ENCODE measurements at regions not wholly inside any gene's neighbourhood (a gene's known extent, or its start where the extent isn't known, plus 50 kb on each side); places are given as distances from the start of the nearest gene placed in this dataset.

DNA sequence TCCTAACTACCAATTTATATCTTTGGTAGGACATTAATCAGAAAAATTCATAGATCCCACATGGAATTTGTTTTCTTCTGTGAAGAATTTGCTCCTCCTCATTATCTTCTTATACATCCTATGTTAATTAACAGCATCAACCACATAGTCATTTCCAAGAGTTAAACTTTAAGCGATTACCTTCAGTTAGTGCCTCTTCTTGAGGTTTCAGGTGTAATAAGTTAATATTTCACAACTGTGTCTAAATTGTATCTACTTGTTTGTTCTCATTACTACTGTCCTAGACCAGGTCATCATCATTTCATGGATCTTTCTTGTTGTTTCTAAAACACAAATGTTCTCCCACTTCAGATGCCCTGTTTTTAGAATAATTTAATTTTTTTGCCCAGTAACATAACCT, 457.9 kb downstream of the FAT4 start:
- TF ChIP-seq, protein P1, sequence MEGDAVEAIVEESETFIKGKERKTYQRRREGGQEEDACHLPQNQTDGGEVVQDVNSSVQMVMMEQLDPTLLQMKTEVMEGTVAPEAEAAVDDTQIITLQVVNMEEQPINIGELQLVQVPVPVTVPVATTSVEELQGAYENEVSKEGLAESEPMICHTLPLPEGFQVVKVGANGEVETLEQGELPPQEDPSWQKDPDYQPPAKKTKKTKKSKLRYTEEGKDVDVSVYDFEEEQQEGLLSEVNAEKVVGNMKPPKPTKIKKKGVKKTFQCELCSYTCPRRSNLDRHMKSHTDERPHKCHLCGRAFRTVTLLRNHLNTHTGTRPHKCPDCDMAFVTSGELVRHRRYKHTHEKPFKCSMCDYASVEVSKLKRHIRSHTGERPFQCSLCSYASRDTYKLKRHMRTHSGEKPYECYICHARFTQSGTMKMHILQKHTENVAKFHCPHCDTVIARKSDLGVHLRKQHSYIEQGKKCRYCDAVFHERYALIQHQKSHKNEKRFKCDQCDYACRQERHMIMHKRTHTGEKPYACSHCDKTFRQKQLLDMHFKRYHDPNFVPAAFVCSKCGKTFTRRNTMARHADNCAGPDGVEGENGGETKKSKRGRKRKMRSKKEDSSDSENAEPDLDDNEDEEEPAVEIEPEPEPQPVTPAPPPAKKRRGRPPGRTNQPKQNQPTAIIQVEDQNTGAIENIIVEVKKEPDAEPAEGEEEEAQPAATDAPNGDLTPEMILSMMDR (IDR thresholded peaks at IDR 0.05; ENCODE audit: borderline replicate concordance, extremely low read depth, low read length, poor library complexity, severe bottlenecking) = no peak
- no peak for TF ChIP-seq EZH2 (IDR thresholded peaks at IDR 0.05; ENCODE audit: borderline replicate concordance, low read depth, low read length, severe bottlenecking)
